Mucosa of descending colon (tissue), 3 donors: ENCODE measurements at regions not wholly inside any gene's neighbourhood (a gene's known extent, or its start where the extent isn't known, plus 50 kb on each side); places are given as distances from the start of the nearest gene placed in this dataset.

Source experiments
- ATAC-seq: fragments of 200-7000 bp; cut with Tn5 transposase; one replicate; pipeline ENCODE4 v1.9.1; 2020; ENCODE audit warnings: mild to moderate bottlenecking, moderate library complexity
- DNase-seq, 3 donors: peaks; one replicate each; pipeline ENCODE4 v3.0.0-alpha.2; 2020
- H3K36me3 ChIP-seq: fragments of 200-600 bp; one replicate; pipeline ENCODE4 v1.8.0; 2021; ENCODE audit warnings: low read depth, mild to moderate bottlenecking
- H3K4me1 ChIP-seq: fragments of 200-600 bp; one replicate; pipeline ENCODE4 v1.8.0; 2021; ENCODE audit warnings: low read depth, mild to moderate bottlenecking
- H3K4me3 ChIP-seq: fragments of 200-600 bp; one replicate; pipeline ENCODE4 v1.8.0; 2021; ENCODE audit warnings: mild to moderate bottlenecking
- H3K9me3 ChIP-seq: fragments of 200-600 bp; one replicate; pipeline ENCODE4 v1.8.0; 2021; ENCODE audit warnings: mild to moderate bottlenecking
- intact Hi-C, 2 donors: fragments of 100-400 bp; cut with DNase I in 1 of 2; cut with micrococcal nuclease in 1 of 2; formaldehyde crosslinking; loops; one replicate each; pipeline versions ENCODE4 v1.11.0 to v1.11.1; 2022; cut with DNase I, micrococcal nuclease
- TF ChIP-seq, protein P1 (sequence below): fragments of 200-600 bp; IDR thresholded peaks from one replicate; pipeline ENCODE4 v1.8.0; 2022; ENCODE audit warnings: antibody characterized with exemption, mild to moderate bottlenecking
- donor health status: DM: no; HTN: no; CAD: no; lungs with moderate emphysema.
- donor health status: DM: no; HTN: no; CAD: no.
- donor health status: DM: no; HTN: yes; CAD: no.

DNA sequence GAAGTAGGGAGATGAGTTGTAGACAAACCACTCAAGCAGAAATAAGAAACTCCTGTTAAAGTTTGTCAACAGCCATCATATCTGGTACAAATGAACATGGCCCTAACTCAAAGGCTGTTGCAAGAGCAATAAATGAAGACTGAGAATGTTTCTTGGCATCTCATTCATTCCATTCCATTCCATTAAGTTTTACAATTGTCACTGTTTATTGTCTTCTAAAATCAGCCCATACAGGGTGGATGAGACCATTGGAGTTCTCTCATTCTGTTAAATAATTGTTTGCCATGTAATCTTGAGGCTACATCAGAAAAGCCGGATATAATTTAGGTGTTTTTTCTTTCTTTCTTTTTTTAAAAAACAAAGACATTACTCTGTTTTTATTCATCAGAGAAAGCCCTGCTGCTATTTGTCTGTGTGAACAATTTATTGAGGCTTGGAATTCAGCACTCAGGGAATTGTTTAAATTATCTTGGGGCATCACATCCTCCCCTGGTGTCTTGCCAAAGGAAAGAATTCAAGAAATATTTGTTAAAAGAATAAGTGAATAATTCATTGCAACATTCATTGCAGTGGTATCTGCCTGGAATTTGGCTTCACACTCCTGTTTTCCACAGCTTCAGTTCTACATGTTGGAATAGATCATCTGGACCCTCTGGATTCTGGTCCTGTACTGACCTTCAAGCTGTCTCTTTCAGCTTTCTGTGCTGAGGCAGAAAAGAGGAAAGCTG, 604.5 kb downstream of the PLPP3 start:
- intact Hi-C loops = no loop called here
- H3K36me3 ChIP-seq = no peaks in the 10 kb centered on the region
- H3K4me3 ChIP-seq = no peak overlapping the region
- H3K9me3 ChIP-seq = no peaks in the 10 kb centered on the region
- no peaks in the 10 kb centered on the region for H3K4me1 ChIP-seq
- ATAC-seq (no peak), DNase-seq (no peak)
- TF ChIP-seq, protein P1, sequence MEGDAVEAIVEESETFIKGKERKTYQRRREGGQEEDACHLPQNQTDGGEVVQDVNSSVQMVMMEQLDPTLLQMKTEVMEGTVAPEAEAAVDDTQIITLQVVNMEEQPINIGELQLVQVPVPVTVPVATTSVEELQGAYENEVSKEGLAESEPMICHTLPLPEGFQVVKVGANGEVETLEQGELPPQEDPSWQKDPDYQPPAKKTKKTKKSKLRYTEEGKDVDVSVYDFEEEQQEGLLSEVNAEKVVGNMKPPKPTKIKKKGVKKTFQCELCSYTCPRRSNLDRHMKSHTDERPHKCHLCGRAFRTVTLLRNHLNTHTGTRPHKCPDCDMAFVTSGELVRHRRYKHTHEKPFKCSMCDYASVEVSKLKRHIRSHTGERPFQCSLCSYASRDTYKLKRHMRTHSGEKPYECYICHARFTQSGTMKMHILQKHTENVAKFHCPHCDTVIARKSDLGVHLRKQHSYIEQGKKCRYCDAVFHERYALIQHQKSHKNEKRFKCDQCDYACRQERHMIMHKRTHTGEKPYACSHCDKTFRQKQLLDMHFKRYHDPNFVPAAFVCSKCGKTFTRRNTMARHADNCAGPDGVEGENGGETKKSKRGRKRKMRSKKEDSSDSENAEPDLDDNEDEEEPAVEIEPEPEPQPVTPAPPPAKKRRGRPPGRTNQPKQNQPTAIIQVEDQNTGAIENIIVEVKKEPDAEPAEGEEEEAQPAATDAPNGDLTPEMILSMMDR = no peak

DNA sequence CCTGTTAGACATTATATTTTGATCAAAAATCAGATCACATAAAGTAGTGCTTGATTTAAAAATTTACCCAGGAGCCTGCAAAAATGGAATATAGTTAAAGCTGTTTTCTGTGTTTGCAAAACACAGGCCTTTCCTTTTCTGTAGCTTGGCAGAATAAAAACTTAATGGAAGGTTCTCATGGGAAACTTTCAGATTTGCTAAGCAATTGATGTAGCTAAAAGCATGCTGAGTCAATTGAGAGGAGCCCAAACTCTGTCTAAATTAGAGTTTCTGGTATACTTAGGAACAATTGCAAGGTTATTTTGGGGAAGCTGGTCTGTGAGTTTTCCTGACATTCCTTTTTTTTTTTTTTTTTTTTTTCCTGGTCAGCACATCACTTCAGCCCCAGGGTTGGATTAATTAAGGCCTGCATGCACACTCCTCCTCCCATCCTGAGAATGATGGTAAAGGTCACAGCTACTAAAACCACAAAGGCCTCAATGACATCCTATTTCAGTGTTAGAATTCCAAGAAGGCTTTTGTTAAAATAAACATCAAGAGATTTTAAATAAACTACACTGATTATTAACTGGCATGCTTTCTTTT, 608.7 kb downstream of the PLPP3 start:
- no peak for ATAC-seq
- no peak for DNase-seq
- TF ChIP-seq, protein P1 = no peak

DNA sequence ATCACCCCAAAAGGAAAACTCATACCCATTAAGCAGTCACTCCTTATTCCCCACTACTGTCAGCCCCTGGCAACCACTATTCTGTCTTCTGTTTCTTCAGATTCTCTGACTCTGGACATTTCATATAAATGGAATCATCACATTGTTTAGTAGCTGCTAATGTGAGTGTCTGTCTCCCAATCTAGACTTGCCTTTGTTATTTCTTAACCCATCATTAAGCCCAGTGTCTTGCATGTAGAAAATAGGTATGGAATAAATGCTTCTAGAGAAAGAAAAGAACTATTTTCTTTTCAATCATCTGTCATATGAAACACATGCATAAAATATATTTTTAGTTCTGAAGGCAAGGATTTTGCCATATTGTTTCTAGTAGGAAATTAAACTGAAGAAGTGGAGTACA, 610.0 kb downstream of the PLPP3 start:
- Histone ChIP-seq H3K4me3 (no peak overlapping the region), H3K9me3 (no peaks in the 10 kb centered on the region), H3K4me1 (no peaks in the 10 kb centered on the region), H3K36me3 (no peaks in the 10 kb centered on the region)
- intact Hi-C loops = no loop called here
- DNase-seq (no peak), ATAC-seq (no peak)
- TF ChIP-seq, protein P1 = no peak

More for the DNA sequence above, 608.7 kb downstream of the PLPP3 start:
- no peaks in the 10 kb centered on the region for H3K9me3 ChIP-seq
- H3K36me3 ChIP-seq = no peaks in the 10 kb centered on the region
- no peak overlapping the region for H3K4me3 ChIP-seq
- H3K4me1 ChIP-seq = no peaks in the 10 kb centered on the region
- intact Hi-C loops = no loop called here

DNA sequence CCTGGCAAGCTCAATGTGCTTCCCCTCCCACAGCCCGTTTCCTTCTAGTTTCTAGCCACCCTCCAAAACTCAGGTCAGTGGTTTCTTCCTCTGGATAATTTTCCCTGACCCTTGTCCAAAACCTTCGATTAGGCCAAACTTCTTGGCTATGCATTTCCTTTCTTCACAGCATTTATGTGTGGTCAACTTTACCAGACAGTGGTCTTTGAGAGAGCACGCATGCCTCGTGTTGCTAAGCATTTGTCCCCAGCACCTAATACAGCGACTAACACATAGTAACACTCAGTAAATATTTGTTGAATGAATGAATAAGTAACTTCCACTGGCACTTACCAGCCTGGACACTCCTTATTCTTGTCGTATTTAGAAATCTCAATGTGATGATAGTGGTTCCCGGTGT, 610.7 kb downstream of the PLPP3 start:
- TF ChIP-seq, protein P1 = no peak
- no peak overlapping the region for H3K4me3 ChIP-seq
- ATAC-seq (no peak), DNase-seq (no peak)
- no peaks in the 10 kb centered on the region for H3K4me1 ChIP-seq
- H3K36me3 ChIP-seq = no peaks in the 10 kb centered on the region
- no peaks in the 10 kb centered on the region for H3K9me3 ChIP-seq
- intact Hi-C loops = no loop called here

DNA sequence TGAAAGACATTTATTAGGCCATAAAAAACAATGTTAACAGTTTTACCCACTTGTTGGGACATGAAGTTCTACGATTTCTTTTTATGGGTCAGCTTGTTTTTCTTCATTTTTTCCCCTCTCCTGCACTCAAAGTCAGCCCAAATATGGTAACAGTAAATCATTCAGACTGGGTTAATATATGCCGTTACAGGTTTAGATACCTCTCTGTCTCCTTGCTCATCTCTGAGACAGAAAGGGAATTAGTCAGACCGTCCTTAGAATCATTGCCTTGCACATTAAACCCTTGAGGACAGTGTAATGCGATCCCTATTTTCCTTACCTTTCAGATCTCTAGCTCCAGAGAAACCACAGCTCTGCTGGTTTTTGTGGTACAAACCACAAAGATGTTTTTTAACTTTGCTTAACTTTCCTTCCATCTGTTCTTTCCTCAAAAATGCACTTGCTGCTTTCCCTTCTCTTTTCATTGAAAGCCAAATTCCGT, 613.3 kb downstream of the PLPP3 start:
- intact Hi-C loops = no loop called here
- TF ChIP-seq, protein P1 = no peak
- Histone ChIP-seq H3K4me3 (no peak overlapping the region), H3K36me3 (no peaks in the 10 kb centered on the region), H3K9me3 (no peaks in the 10 kb centered on the region), H3K4me1 (no peaks in the 10 kb centered on the region)
- DNase-seq (no peak), ATAC-seq (no peak)
